ENCODE measurements at regions not wholly inside any gene's neighbourhood (a gene's known extent, or its start where the extent isn't known, plus 50 kb on each side); places are given as distances from the start of the nearest gene placed in this dataset.

GRCh38 chr16:16865374-16865773, 486.4 kb downstream of the NPIPA7 start:
- Histone ChIP-seq H3K4me1 (ENCODE audit: insufficient read depth, low read length) (no peaks in the 10 kb centered on the region), H3K9ac (ENCODE audit: low read length) (no peak overlapping the region), H3K4me3 (ENCODE audit: insufficient read depth, low read depth, low read length) (no peak overlapping the region), H2AFZ (ENCODE audit: low read depth, low read length) (no peak overlapping the region), H3K36me3 (ENCODE audit: insufficient read depth, low read length) (no peaks in the 10 kb centered on the region), H3K79me2 (ENCODE audit: insufficient read depth, low read length) (no peaks in the 10 kb centered on the region), H3K4me2 (ENCODE audit: low read length) (no peak overlapping the region), H4K20me1 (ENCODE audit: insufficient read depth, low read length) (no peaks in the 10 kb centered on the region), H3K9me3 (ENCODE audit: insufficient read depth, low read depth, low read length) (no peaks in the 10 kb centered on the region), H3K27me3 (ENCODE audit: insufficient read depth, low read length) (no peaks in the 10 kb centered on the region), H3K27ac (ENCODE audit: low read depth, low read length) (no peak overlapping the region)
- FAIRE-seq (no peak), DNase-seq (ENCODE audit: low read depth) (no peak)
- peaks cover 14% of the 10 kb centered on the region for H3K27me3 Mint-ChIP-seq (ENCODE audit: low read depth, unreplicated experiment)
- TF ChIP-seq EZH2 (IDR thresholded peaks at IDR 0.05; ENCODE audit: insufficient read depth, low read length) = no peak
- no peak for TF ChIP-seq CTCF (IDR thresholded peaks at IDR 0.05; ENCODE audit: insufficient read depth, low read depth, low read length)
- no peaks in the 10 kb centered on the region for H3K36me3 Mint-ChIP-seq (ENCODE audit: low read depth, unreplicated experiment)
- H3K4me1 Mint-ChIP-seq (ENCODE audit: low read depth, unreplicated experiment) = peaks cover 2% of the 10 kb centered on the region
- no peaks in the 10 kb centered on the region for H3K9me3 Mint-ChIP-seq (ENCODE audit: unreplicated experiment)
- H3K27ac Mint-ChIP-seq (ENCODE audit: unreplicated experiment) = no peak overlapping the region
- no peak overlapping the region for H3K4me3 Mint-ChIP-seq (ENCODE audit: unreplicated experiment)

GRCh38 chr16:16867973-16868372, 489.0 kb downstream of the NPIPA7 start:
- no peak for FAIRE-seq

More at GRCh38 chr16:16867973-16868372, 489.0 kb downstream of the NPIPA7 start:
- no peak overlapping the region for H3K4me3 Mint-ChIP-seq (ENCODE audit: unreplicated experiment)
- Histone ChIP-seq H3K9ac (ENCODE audit: low read length) (no peak overlapping the region), H3K27me3 (ENCODE audit: insufficient read depth, low read length) (no peaks in the 10 kb centered on the region), H3K4me1 (ENCODE audit: insufficient read depth, low read length) (no peaks in the 10 kb centered on the region), H3K4me2 (ENCODE audit: low read length) (no peak overlapping the region), H4K20me1 (ENCODE audit: insufficient read depth, low read length) (no peaks in the 10 kb centered on the region), H3K27ac (ENCODE audit: low read depth, low read length) (no peak overlapping the region), H3K4me3 (ENCODE audit: insufficient read depth, low read depth, low read length) (no peak overlapping the region), H2AFZ (ENCODE audit: low read depth, low read length) (no peak overlapping the region), H3K79me2 (ENCODE audit: insufficient read depth, low read length) (no peaks in the 10 kb centered on the region), H3K9me3 (ENCODE audit: insufficient read depth, low read depth, low read length) (no peaks in the 10 kb centered on the region), H3K36me3 (ENCODE audit: insufficient read depth, low read length) (no peaks in the 10 kb centered on the region)
- TF ChIP-seq CTCF (IDR thresholded peaks at IDR 0.05; ENCODE audit: insufficient read depth, low read depth, low read length) (no peak), EZH2 (IDR thresholded peaks at IDR 0.05; ENCODE audit: insufficient read depth, low read length) (no peak)
- H3K4me1 Mint-ChIP-seq (ENCODE audit: low read depth, unreplicated experiment) = peaks cover under 1% of the 10 kb centered on the region
- peaks cover 32% of the 10 kb centered on the region for H3K27me3 Mint-ChIP-seq (ENCODE audit: low read depth, unreplicated experiment)
- H3K9me3 Mint-ChIP-seq (ENCODE audit: unreplicated experiment) = no peaks in the 10 kb centered on the region
- H3K36me3 Mint-ChIP-seq (ENCODE audit: low read depth, unreplicated experiment) = no peaks in the 10 kb centered on the region
- DNase-seq (ENCODE audit: low read depth) = no peak
- no peak overlapping the region for H3K27ac Mint-ChIP-seq (ENCODE audit: unreplicated experiment)

Measured in astrocyte (in vitro differentiated cells and primary cell).